ENCODE measurements at regions not wholly inside any gene's neighbourhood (a gene's known extent, or its start where the extent isn't known, plus 50 kb on each side); places are given as distances from the start of the nearest gene placed in this dataset.

GRCh38 chr2:66113988-66114625 lies 320.8 kb upstream of the MEIS1 start (continued):
- TF ChIP-seq THRA (CRISPR knock-in tag; IDR thresholded peaks at IDR 0.05; ENCODE audit: borderline replicate concordance): no peak
- TF ChIP-seq RAD21 (CRISPR knock-in tag; IDR thresholded peaks at IDR 0.05): no peak
- no peak for TF ChIP-seq ZNF253 (CRISPR knock-in tag; IDR thresholded peaks at IDR 0.05; ENCODE audit: borderline replicate concordance)
- TF ChIP-seq TCF7 (IDR thresholded peaks at IDR 0.05; ENCODE audit: low read depth): no peak

DNA sequence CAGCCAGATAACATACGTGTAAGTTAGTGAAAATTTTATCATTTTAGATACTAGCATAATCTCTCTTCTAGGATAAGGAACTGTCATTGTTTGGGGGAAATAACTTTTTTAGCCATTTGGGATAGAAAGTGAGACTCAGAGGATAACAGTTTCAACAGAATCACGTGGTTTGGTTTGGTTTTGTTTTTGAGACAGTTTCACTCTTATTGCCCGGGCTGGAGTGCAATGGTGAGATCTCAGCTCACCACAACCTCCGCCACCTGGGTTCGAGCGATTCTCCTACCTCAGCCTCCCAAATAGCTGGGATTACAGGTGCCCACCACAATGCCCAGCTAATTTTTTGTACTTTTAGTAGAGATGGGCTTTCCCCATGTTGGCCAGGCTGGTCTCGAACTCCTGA lies 323.2 kb upstream of the MEIS1 start:
- no peak overlapping the region for H3K9ac ChIP-seq (ENCODE audit: insufficient read depth, low read depth, low read length)
- CTCF ChIA-PET (ENCODE audit: low intra/inter-chr PET ratio, low total read pairs): no interaction called here
- FAIRE-seq: no peak
- no peak for ATAC-seq
- in situ Hi-C loops (cut with HindIII; ENCODE audit: extremely low pct_ligation_motif_present, low pct_unique_long_range_greater_than_20kb): no loop called here
- no peak overlapping the region for H3K4me2 ChIP-seq (ENCODE audit: low read depth, low read length)
- H4K20me1 ChIP-seq (ENCODE audit: insufficient read depth, low read length): no peaks in the 10 kb centered on the region
- no peak overlapping the region for H2AFZ ChIP-seq (ENCODE audit: low read length)
- POLR2A ChIA-PET: no interaction called here
- no peak for DNase-seq (ENCODE audit: low spot score)
- H3K9me3 ChIP-seq (ENCODE audit: low read length): no peaks in the 10 kb centered on the region
- no TSS peak for BruUV-seq (replicated peaks)
- no peaks in the 10 kb centered on the region for H3K27me3 ChIP-seq (ENCODE audit: control insufficient read depth in 1 of 2, insufficient read depth in 2 of 2, low read length in 2 of 2)
- 18% methylated on average over 7 of the region's 7 CpGs for WGBS (ENCODE audit: low lambda C conversion rate)
- TF ChIP-seq HIVEP1 (CRISPR knock-in tag; IDR thresholded peaks at IDR 0.05) (no peak), CHD2 (IDR thresholded peaks at IDR 0.05; ENCODE audit: low read depth, low read length) (no peak), ZZZ3 (CRISPR knock-in tag; IDR thresholded peaks at IDR 0.05; ENCODE audit: borderline replicate concordance) (no peak)
- intact Hi-C loops (cut with micrococcal nuclease; ENCODE audit: unreplicated experiment): no loop called here
- no peaks in the 10 kb centered on the region for H3K79me2 ChIP-seq (ENCODE audit: insufficient read depth, low read length)
- no peaks in the 10 kb centered on the region for H3K36me3 ChIP-seq (replicated peaks in 1 of 2; ENCODE audit: control insufficient read depth in 1 of 2, insufficient read depth in 2 of 2, low read length in 2 of 2)
- H3K4me3 ChIP-seq (replicated peaks in 1 of 3; ENCODE audit: insufficient read depth in 1 of 3, low read depth in 2 of 3, low read length in 3 of 3): no peak overlapping the region
- 0 out of 2 replicates have a peak, but pooled peaks cover 8% of the 10 kb centered on the region for H3K4me1 ChIP-seq (ENCODE audit: insufficient read depth, low read length)
- no peak overlapping the region for H3K27ac ChIP-seq (ENCODE audit: extremely low read length, insufficient read depth, low read length)
